GM12878 (cell line): ENCODE measurements at regions not wholly inside any gene's neighbourhood (a gene's known extent, or its start where the extent isn't known, plus 50 kb on each side); places are given as distances from the start of the nearest gene placed in this dataset.

Experiments
- CREM ChIP-seq: IDR thresholded peaks from 2 replicates; pipeline ENCODE4 v1.6.1; 2014; ENCODE audit warnings: antibody characterized with exemption, low read depth
- EP300 ChIP-seq, 2 experiments: fragments of 150-350 bp in 1 of 2; IDR thresholded peaks; 2 replicates each; pipeline ENCODE4 v1.6.1; 2011 to 2012; ENCODE audit warnings: low read depth in 2 of 2, low read length in 2 of 2, borderline replicate concordance in 1 of 2, improper control_type of control experiment in 1 of 2, inconsistent platforms in 1 of 2; ENCODE audit not compliant: control insufficient read depth in 1 of 2
- EZH2 ChIP-seq: IDR thresholded peaks from 2 replicates; pipeline ENCODE4 v1.6.1; 2012; ENCODE audit warnings: low read depth, mild to moderate bottlenecking, control low read depth, inconsistent platforms, low read length, borderline replicate concordance; ENCODE audit not compliant: control insufficient read depth
- NFYB ChIP-seq: IDR thresholded peaks from 2 replicates; pipeline ENCODE4 v1.6.1; 2011; ENCODE audit warnings: low read depth, mild to moderate bottlenecking, low read length, improper control_type of control experiment, moderate library complexity; ENCODE audit not compliant: insufficient read depth
- POLR2AphosphoS5 ChIP-seq: IDR thresholded peaks from 2 replicates; pipeline ENCODE4 v1.6.1; 2011; ENCODE audit warnings: mild to moderate bottlenecking, low read length, inconsistent platforms
- RELA ChIP-seq: fragments of 450-650 bp; IDR thresholded peaks from 2 replicates; pipeline ENCODE4 v1.8.0; 2014; ENCODE audit warnings: borderline replicate concordance; ENCODE audit not compliant: partially characterized antibody
- SUPT20H ChIP-seq: IDR thresholded peaks from 2 replicates; pipeline ENCODE4 v1.6.1; 2011; ENCODE audit warnings: low read depth, mild to moderate bottlenecking, low read length, moderate library complexity, borderline replicate concordance; ENCODE audit not compliant: control insufficient read depth
- YY1 ChIP-seq: IDR thresholded peaks from 2 replicates; pipeline ENCODE4 v1.6.1; 2011; ENCODE audit warnings: low read depth, mild to moderate bottlenecking, low read length
- ZNF207 ChIP-seq: fragments of 450-650 bp; IDR thresholded peaks from 2 replicates; pipeline ENCODE4 v1.6.1; 2014; ENCODE audit warnings: antibody characterized with exemption, mild to moderate bottlenecking, borderline replicate concordance
- TF ChIP-seq, protein P1 (sequence below), 3 experiments: IDR thresholded peaks in 2 of 3; conservative IDR thresholded peaks in 1 of 3; 2 replicates each; pipeline ENCODE4 v1.5.1; 2011; ENCODE audit warnings: low read depth in 3 of 3, low read length in 3 of 3, mild to moderate bottlenecking in 3 of 3, control low read depth in 2 of 3, moderate library complexity in 2 of 3, inconsistent platforms in 1 of 3, mixed read lengths in 1 of 3; ENCODE audit not compliant: control insufficient read depth in 2 of 3, insufficient read depth in 1 of 3; ENCODE audit errors: extremely low read depth in 1 of 3
- TF ChIP-seq, protein P2 (sequence below): fragments of 450-650 bp; formaldehyde crosslinking; IDR thresholded peaks from 2 replicates; pipeline ENCODE4 v1.5.0; 2022; ENCODE audit warnings: mild to moderate bottlenecking, missing genetic modification characterization
- TF ChIP-seq, protein P3 (sequence below): IDR thresholded peaks from 2 replicates; pipeline ENCODE4 v1.6.1; 2012; ENCODE audit warnings: low read depth, low read length, improper control_type of control experiment
- TF ChIP-seq, protein P4 (sequence below): fragments of 450-650 bp; IDR thresholded peaks from 2 replicates; pipeline ENCODE4 v1.6.1; 2017; ENCODE audit warnings: mild to moderate bottlenecking, moderate library complexity

DNA sequence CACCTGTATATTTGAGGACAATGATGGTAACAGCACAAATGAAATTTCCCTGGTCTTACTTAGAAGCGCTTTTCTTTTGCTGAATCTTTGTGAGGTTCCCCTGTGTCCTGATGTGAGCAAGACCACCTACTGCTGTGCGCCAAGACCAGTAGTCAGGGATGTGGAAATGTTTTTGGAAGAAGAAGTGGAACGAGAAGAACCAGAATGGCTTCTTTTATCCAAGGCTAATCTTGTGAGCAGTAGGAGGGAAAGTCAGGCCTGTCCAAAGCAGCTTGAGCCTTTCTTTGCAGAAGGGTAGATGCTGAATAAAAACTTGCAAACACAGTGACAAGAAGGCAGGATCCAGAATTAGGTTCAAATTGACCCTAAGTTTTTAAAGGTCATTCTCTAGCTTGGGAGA is 223.0 kb downstream of the FAT3 start:
- TF ChIP-seq, protein P1, sequence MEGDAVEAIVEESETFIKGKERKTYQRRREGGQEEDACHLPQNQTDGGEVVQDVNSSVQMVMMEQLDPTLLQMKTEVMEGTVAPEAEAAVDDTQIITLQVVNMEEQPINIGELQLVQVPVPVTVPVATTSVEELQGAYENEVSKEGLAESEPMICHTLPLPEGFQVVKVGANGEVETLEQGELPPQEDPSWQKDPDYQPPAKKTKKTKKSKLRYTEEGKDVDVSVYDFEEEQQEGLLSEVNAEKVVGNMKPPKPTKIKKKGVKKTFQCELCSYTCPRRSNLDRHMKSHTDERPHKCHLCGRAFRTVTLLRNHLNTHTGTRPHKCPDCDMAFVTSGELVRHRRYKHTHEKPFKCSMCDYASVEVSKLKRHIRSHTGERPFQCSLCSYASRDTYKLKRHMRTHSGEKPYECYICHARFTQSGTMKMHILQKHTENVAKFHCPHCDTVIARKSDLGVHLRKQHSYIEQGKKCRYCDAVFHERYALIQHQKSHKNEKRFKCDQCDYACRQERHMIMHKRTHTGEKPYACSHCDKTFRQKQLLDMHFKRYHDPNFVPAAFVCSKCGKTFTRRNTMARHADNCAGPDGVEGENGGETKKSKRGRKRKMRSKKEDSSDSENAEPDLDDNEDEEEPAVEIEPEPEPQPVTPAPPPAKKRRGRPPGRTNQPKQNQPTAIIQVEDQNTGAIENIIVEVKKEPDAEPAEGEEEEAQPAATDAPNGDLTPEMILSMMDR (IDR thresholded peaks at IDR 0.05 in 2 of 3, conservative IDR thresholded peaks at IDR 0.05 in 1 of 3; ENCODE audit: control insufficient read depth in 2 of 3, extremely low read depth in 1 of 3, insufficient read depth in 1 of 3, low read depth in 3 of 3, low read length in 3 of 3) = no peak
- TF ChIP-seq CREM (no peak), SUPT20H (no peak), EZH2 (no peak), ZNF207 (no peak), YY1 (no peak), EP300 (IDR thresholded peaks at IDR 0.05; ENCODE audit: borderline replicate concordance in 1 of 2, control insufficient read depth in 1 of 2, low read depth in 2 of 2, low read length in 2 of 2) (no peak), RELA (no peak), POLR2AphosphoS5 (no peak), NFYB (no peak)
- TF ChIP-seq, protein P2, sequence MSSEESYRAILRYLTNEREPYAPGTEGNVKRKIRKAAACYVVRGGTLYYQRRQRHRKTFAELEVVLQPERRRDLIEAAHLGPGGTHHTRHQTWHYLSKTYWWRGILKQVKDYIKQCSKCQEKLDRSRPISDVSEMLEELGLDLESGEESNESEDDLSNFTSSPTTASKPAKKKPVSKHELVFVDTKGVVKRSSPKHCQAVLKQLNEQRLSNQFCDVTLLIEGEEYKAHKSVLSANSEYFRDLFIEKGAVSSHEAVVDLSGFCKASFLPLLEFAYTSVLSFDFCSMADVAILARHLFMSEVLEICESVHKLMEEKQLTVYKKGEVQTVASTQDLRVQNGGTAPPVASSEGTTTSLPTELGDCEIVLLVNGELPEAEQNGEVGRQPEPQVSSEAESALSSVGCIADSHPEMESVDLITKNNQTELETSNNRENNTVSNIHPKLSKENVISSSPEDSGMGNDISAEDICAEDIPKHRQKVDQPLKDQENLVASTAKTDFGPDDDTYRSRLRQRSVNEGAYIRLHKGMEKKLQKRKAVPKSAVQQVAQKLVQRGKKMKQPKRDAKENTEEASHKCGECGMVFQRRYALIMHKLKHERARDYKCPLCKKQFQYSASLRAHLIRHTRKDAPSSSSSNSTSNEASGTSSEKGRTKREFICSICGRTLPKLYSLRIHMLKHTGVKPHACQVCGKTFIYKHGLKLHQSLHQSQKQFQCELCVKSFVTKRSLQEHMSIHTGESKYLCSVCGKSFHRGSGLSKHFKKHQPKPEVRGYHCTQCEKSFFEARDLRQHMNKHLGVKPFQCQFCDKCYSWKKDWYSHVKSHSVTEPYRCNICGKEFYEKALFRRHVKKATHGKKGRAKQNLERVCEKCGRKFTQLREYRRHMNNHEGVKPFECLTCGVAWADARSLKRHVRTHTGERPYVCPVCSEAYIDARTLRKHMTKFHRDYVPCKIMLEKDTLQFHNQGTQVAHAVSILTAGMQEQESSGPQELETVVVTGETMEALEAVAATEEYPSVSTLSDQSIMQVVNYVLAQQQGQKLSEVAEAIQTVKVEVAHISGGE (CRISPR knock-in tag) = no peak
- TF ChIP-seq, protein P3, sequence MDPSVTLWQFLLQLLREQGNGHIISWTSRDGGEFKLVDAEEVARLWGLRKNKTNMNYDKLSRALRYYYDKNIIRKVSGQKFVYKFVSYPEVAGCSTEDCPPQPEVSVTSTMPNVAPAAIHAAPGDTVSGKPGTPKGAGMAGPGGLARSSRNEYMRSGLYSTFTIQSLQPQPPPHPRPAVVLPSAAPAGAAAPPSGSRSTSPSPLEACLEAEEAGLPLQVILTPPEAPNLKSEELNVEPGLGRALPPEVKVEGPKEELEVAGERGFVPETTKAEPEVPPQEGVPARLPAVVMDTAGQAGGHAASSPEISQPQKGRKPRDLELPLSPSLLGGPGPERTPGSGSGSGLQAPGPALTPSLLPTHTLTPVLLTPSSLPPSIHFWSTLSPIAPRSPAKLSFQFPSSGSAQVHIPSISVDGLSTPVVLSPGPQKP = no peak
- TF ChIP-seq, protein P4, sequence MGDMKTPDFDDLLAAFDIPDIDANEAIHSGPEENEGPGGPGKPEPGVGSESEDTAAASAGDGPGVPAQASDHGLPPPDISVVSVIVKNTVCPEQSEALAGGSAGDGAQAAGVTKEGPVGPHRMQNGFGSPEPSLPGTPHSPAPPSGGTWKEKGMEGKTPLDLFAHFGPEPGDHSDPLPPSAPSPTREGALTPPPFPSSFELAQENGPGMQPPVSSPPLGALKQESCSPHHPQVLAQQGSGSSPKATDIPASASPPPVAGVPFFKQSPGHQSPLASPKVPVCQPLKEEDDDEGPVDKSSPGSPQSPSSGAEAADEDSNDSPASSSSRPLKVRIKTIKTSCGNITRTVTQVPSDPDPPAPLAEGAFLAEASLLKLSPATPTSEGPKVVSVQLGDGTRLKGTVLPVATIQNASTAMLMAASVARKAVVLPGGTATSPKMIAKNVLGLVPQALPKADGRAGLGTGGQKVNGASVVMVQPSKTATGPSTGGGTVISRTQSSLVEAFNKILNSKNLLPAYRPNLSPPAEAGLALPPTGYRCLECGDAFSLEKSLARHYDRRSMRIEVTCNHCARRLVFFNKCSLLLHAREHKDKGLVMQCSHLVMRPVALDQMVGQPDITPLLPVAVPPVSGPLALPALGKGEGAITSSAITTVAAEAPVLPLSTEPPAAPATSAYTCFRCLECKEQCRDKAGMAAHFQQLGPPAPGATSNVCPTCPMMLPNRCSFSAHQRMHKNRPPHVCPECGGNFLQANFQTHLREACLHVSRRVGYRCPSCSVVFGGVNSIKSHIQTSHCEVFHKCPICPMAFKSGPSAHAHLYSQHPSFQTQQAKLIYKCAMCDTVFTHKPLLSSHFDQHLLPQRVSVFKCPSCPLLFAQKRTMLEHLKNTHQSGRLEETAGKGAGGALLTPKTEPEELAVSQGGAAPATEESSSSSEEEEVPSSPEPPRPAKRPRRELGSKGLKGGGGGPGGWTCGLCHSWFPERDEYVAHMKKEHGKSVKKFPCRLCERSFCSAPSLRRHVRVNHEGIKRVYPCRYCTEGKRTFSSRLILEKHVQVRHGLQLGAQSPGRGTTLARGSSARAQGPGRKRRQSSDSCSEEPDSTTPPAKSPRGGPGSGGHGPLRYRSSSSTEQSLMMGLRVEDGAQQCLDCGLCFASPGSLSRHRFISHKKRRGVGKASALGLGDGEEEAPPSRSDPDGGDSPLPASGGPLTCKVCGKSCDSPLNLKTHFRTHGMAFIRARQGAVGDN = no peak
